GOT3 (cell line): ENCODE measurements at regions not wholly inside any gene's neighbourhood (a gene's known extent, or its start where the extent isn't known, plus 50 kb on each side); places are given as distances from the start of the nearest gene placed in this dataset.

ENCODE experiments used
- DNase-seq: peaks from one replicate; lab custom pipeline; 2025; ENCODE audit warnings: mixed read lengths; lab: John Stamatoyannopoulos, UW

GRCh38 chr13:44022196-44022595, 142.5 kb downstream of the LACC1 start:
- no peak for DNase-seq

GRCh38 chr13:44024167-44024845, 144.6 kb downstream of the LACC1 start:
- no peak for DNase-seq

GRCh38 chr13:44024846-44025195, 145.1 kb downstream of the LACC1 start:
- no peak for DNase-seq

- DNase-seq: no peak
Measured at GRCh38 chr13:44026194-44026593, 146.5 kb downstream of the LACC1 start.

- no peak for DNase-seq
Measured at GRCh38 chr13:44028734-44029133, 149.0 kb downstream of the LACC1 start.

GRCh38 chr13:44030615-44031014, 150.9 kb downstream of the LACC1 start:
- DNase-seq: no peak

GRCh38 chr13:44031555-44031954, 151.9 kb downstream of the LACC1 start:
- DNase-seq: no peak

GRCh38 chr13:44032802-44033201, 153.1 kb downstream of the LACC1 start:
- DNase-seq: no peak

GRCh38 chr13:44035400-44035799, 155.7 kb downstream of the LACC1 start:
- no peak for DNase-seq

GRCh38 chr13:44040070-44040817, 160.5 kb downstream of the LACC1 start:
- DNase-seq: no peak

GRCh38 chr13:44040818-44041100, 161.1 kb downstream of the LACC1 start:
- DNase-seq: no peak

GRCh38 chr13:44044547-44045179, 165.0 kb downstream of the LACC1 start:
- no peak for DNase-seq

GRCh38 chr13:44045180-44045562, 165.5 kb downstream of the LACC1 start:
- DNase-seq: no peak

- no peak for DNase-seq
Measured at GRCh38 chr13:44046428-44046827, 166.7 kb downstream of the LACC1 start.

- no peak for DNase-seq
Measured at GRCh38 chr13:44048326-44048725, 168.6 kb downstream of the LACC1 start.

GRCh38 chr13:44049081-44049945, 169.6 kb downstream of the LACC1 start:
- no peak for DNase-seq

- no peak for DNase-seq
Measured at GRCh38 chr13:44050450-44051063, 170.9 kb downstream of the LACC1 start.

GRCh38 chr13:44051405-44051804, 171.7 kb downstream of the LACC1 start:
- no peak for DNase-seq

- no peak for DNase-seq
Measured at GRCh38 chr13:44051918-44052675, 172.4 kb downstream of the LACC1 start.

GRCh38 chr13:44052780-44053184, 173.1 kb downstream of the LACC1 start:
- DNase-seq: no peak

- DNase-seq: no peak
Measured at GRCh38 chr13:44053208-44053607, 173.5 kb downstream of the LACC1 start.
